OCI-LY1 (cell line): ENCODE measurements at regions not wholly inside any gene's neighbourhood (a gene's known extent, or its start where the extent isn't known, plus 50 kb on each side); places are given as distances from the start of the nearest gene placed in this dataset.

Source experiments
- EZH2 ChIP-seq: fragments of 200-600 bp; sonication (generic), shearing (Covaris generic); IDR thresholded peaks from 2 replicates; pipeline ENCODE4 v1.8.0; 2017; ENCODE audit warnings: borderline replicate concordance, mixed run types, mild to moderate bottlenecking, antibody characterized with exemption, low read length, moderate library complexity, mixed read lengths
- TF ChIP-seq, protein P1 (sequence below): fragments of 200-600 bp; sonication (generic), shearing (Covaris generic); IDR thresholded peaks from 2 replicates; pipeline ENCODE4 v1.5.1; 2017; ENCODE audit warnings: mild to moderate bottlenecking, antibody characterized with exemption, low read length, moderate library complexity, mixed read lengths

DNA sequence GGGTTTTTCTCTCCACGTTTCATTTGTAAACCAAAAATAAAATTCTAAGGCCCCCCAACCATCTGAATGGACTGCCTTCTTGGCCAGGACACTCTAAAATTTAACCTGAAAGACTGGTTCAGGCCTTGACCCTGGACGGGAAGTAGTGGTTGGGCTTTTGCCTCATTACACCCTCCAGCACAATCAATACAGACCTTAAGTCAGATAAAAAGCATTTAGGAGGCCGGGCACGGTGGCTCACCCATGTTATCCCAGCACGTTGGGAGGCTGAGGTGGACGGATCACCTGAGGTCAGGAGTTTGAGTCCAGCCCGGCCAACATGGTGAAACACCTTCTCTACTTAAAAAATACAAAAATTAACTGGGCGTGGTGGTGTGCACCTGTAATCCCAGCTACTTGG lies 91.6 kb upstream of the PPP1R26 start:
- TF ChIP-seq EZH2, result no peak
- TF ChIP-seq, protein P1, sequence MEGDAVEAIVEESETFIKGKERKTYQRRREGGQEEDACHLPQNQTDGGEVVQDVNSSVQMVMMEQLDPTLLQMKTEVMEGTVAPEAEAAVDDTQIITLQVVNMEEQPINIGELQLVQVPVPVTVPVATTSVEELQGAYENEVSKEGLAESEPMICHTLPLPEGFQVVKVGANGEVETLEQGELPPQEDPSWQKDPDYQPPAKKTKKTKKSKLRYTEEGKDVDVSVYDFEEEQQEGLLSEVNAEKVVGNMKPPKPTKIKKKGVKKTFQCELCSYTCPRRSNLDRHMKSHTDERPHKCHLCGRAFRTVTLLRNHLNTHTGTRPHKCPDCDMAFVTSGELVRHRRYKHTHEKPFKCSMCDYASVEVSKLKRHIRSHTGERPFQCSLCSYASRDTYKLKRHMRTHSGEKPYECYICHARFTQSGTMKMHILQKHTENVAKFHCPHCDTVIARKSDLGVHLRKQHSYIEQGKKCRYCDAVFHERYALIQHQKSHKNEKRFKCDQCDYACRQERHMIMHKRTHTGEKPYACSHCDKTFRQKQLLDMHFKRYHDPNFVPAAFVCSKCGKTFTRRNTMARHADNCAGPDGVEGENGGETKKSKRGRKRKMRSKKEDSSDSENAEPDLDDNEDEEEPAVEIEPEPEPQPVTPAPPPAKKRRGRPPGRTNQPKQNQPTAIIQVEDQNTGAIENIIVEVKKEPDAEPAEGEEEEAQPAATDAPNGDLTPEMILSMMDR, result no peak
